Astrocyte of the spinal cord (primary cell): ENCODE measurements at regions not wholly inside any gene's neighbourhood (a gene's known extent, or its start where the extent isn't known, plus 50 kb on each side); places are given as distances from the start of the nearest gene placed in this dataset.
A peak's percentile ranks its signal among the peaks of the same experiment; 100 is the strongest.

Experiments used
- DNase-seq: peaks from one replicate; pipeline ENCODE4 v3.0.0; 2011; ENCODE audit warnings: low read depth, low spot score
- H3K4me3 ChIP-seq: 2 replicates; pipeline ENCODE4 v1.5.1; 2011; ENCODE audit warnings: low read depth, mild to moderate bottlenecking, low read length, moderate library complexity
- CTCF ChIP-seq: IDR thresholded peaks from 2 replicates; pipeline ENCODE4 v1.5.1; 2012; ENCODE audit warnings: low read depth, mild to moderate bottlenecking, low read length, inconsistent platforms
- in situ Hi-C: cut with HindIII; loops from 2 replicates; pipeline ENCODE4 v1.10.0; 2017; ENCODE audit warnings: low sequenced_read_pairs

- DNase-seq: no peak
- H3K4me3 ChIP-seq: no peak overlapping the region
- TF ChIP-seq CTCF: no peak
- in situ Hi-C loops: no loop called here
These were observed 99.5 kb upstream of the TSPAN2 start for GRCh38 chr1:115188680-115189395.

- no peak for DNase-seq
- in situ Hi-C loops: no loop called here
- no peak overlapping the region for H3K4me3 ChIP-seq
- no peak for TF ChIP-seq CTCF
These were observed 97.5 kb upstream of the TSPAN2 start for GRCh38 chr1:115186711-115187265.

GRCh38 chr1:115185336-115185735 is 96.0 kb upstream of the TSPAN2 start:
- DNase-seq: no peak
- in situ Hi-C loops: no loop called here
- no peak for TF ChIP-seq CTCF
- H3K4me3 ChIP-seq: no peak overlapping the region

- in situ Hi-C loops: no loop called here
These were observed 95.6 kb upstream of the TSPAN2 start for GRCh38 chr1:115184951-115185331.

GRCh38 chr1:115184260-115184950 is 95.1 kb upstream of the TSPAN2 start:
- in situ Hi-C loops: no loop called here
- no peak for DNase-seq
- no peak for TF ChIP-seq CTCF
- H3K4me3 ChIP-seq: no peak overlapping the region

More at GRCh38 chr1:115184951-115185331, 95.6 kb upstream of the TSPAN2 start:
- TF ChIP-seq CTCF: no peak
- no peak overlapping the region for H3K4me3 ChIP-seq
- peak; percentile 47 for DNase-seq

- no peak for DNase-seq
- no peak for TF ChIP-seq CTCF
- H3K4me3 ChIP-seq: no peak overlapping the region
- in situ Hi-C loops: no loop called here
These were observed 94.5 kb upstream of the TSPAN2 start for GRCh38 chr1:115183721-115184259.
